Posterior vena cava (tissue), 2 donors: ENCODE measurements at regions not wholly inside any gene's neighbourhood (a gene's known extent, or its start where the extent isn't known, plus 50 kb on each side); places are given as distances from the start of the nearest gene placed in this dataset.

Source experiments
- DNase-seq: peaks from one replicate; pipeline ENCODE4 v3.0.0-alpha.2; 2020; ENCODE audit warnings: low spot score
- intact Hi-C, 2 donors: fragments of 100-400 bp; cut with DNase I; formaldehyde crosslinking; loops; one replicate each; pipeline versions ENCODE4 v1.14.1 to v1.14.2; 2022 to 2023
- donor health status: DM: yes; HTN: yes; CAD: no.
- donor health status: DM: yes; HTN: yes; CAD: no.

- no peak for DNase-seq
Observed at GRCh38 chr9:13992138-13993088, 321.5 kb downstream of the NFIB start.

DNA sequence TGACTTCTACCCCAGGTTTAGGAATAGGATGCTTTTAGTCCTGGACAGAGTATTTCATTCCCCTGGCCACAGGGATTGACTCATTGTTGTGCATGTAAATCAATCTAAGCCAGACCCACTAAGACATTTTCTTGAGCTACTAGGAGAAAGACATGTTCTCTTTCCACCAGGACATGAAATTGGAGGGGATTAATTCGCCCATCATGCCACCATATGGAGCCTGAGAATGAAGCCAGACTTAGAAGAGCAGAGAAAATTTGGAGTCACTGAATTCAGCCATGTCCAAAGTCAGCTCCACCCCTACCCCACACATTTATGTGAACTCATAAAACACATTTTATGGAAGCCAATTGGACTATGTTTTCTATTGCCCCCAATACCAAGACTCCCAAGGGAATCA, 322.5 kb downstream of the NFIB start:
- no peak for DNase-seq
- intact Hi-C loops, result loop anchor here in 1 of 2 donors (1.0 kb wide), 1 partner anchor 42 kb away; no protein-coding TSS in a partner anchor

More at GRCh38 chr9:13992138-13993088, 321.5 kb downstream of the NFIB start:
- intact Hi-C loops, result no loop called here

DNA sequence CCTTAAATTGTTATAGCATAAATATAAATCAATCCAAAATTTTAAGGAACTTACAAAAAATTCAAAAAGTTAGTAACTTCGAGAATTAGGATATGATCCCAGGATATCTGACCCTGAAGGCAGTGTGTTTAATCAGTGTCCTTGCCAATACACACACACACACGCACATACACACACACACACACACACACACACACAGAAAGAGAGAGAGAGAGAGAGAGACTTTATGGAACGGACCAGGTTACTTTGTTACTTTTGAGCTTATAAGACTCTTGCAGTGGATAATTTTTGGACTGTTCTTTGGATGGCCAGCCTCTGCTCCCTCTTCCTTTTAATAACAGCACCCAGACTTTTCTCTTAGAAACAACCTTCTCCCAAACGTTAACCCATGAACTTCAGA, 322.9 kb downstream of the NFIB start:
- intact Hi-C loops, result loop anchor here in 1 of 2 donors (1.0 kb wide), 1 partner anchor 42 kb away; no protein-coding TSS in a partner anchor
- DNase-seq, result no peak

- DNase-seq, result no peak
- intact Hi-C loops, result no loop called here
Observed at GRCh38 chr9:13990331-13990730, 323.6 kb downstream of the NFIB start.

DNA sequence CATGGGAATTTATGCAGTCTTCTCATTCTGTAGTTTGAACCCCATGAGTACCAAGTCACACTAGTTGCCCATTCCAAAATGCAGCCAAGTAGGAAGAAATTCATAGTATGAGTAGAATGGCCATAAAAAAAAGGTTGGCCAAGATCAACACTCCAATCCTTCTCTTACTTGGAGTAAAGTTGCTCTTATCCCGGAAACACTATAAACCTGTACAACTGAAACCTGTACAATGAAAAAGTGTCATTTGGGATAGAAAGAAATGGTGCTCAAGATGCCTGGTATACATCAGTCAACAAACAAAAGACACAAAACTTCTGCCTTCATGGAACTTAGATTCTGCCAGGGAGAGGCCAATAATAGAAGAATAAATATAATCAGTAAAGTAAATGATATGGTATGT, 325.0 kb downstream of the NFIB start:
- DNase-seq, result no peak
- intact Hi-C loops, result no loop called here

- no peak for DNase-seq
- intact Hi-C loops, result no loop called here
Observed at GRCh38 chr9:13983607-13984006, 330.3 kb downstream of the NFIB start.

DNA sequence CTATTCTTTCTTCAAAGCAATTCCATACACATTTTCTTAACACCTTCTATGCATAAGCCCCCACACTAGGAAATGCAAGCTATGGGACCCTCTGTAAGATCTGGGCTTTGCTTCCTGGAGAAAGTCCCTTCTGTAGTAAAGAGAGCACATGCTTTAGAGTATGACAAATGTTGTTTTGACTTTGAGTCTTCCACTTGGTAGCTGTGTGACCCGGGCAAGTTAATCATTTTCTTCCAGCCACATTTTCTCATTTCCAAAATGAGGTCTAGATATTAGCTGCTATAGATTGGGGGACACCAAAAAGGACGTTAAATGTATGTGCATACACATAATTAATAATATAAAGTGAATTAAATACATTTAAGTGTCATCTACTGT, 334.0 kb downstream of the NFIB start:
- intact Hi-C loops, result no loop called here
- no peak for DNase-seq

GRCh38 chr9:13975611-13976290, 338.2 kb downstream of the NFIB start:
- intact Hi-C loops, result no loop called here
- no peak for DNase-seq

GRCh38 chr9:13974891-13975290, 339.1 kb downstream of the NFIB start:
- intact Hi-C loops, result no loop called here
- DNase-seq, result no peak

GRCh38 chr9:13971966-13972655, 341.8 kb downstream of the NFIB start:
- intact Hi-C loops, result no loop called here

DNA sequence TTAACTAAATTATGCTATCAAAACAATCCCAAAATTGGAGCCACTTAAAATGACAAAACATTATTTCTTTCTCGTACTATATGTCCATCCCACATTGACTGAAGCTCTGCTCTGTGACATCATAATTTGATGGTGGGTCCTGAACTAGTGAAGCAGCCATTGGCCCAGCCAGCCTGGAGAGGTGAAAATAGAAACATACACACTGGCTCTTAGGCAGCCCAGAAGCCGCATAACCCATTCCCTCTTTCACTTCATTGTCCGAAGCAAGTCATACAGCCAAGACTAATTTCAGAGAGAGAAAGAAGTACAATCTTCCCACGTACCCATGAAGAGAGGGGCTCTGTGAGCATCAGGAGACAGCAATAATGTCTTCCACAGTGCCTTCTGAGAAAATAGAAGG, 342.5 kb downstream of the NFIB start:
- intact Hi-C loops, result no loop called here
- no peak for DNase-seq

More at GRCh38 chr9:13971966-13972655, 341.8 kb downstream of the NFIB start:
- DNase-seq, result no peak

DNA sequence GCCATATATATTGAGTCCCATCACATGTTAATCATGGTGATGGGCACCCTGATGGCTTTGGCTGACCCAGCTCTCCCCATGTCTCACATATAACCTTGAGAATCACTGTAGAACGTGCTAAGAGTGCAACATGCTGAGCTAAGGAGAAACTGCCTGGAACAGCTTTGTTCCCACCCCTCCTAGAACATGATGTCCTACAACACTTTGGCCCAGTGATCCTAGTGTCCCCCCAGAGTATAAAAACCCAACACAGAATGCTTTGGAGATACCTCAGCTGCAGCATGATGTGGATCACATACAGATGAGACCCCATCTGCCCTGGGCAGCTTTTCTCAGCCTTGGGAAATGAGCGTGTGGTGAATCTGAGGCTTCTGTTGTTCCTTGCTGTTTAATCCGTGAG, 343.5 kb downstream of the NFIB start:
- DNase-seq, result no peak
- intact Hi-C loops, result no loop called here

DNA sequence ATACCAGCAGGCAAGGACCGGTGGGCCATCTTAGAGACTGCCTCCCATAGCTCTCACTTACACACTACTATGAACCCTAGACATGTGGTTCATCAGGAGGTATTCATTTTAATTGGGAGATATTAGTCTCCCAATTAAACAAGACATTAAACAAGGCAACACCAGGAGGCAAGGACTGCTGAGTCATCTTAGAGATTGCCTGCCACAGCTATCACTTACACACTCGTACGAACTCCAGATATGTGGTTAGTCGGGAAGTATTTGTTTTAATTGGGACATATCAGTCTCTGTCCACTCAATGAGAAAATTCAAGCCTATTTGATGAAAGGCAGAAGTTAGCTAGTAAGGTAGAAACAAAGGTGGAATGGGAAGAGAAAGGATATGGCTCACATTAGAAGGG, 343.9 kb downstream of the NFIB start:
- intact Hi-C loops, result no loop called here
- DNase-seq, result no peak

GRCh38 chr9:13967438-13967837, 346.5 kb downstream of the NFIB start:
- no peak for DNase-seq
- intact Hi-C loops, result no loop called here

DNA sequence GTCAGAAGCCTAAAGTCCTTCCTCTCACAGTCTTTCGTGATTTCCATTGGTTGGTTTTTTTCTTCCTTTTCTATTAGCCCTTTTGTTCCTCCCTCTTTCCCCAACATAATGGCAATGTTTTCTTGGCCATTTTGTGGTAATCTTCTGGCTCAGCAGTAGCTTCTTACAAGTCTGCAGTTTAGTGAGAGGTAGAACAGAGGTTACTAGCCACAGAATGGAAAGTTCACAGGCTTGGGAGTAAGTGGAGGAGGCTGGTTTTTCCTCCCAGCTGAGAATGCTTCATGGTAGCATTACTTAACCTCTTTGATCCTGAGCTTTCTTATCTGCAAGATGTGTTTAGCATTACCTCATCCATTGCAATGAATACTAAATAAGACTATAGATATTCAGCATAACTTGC, 346.9 kb downstream of the NFIB start:
- intact Hi-C loops, result no loop called here
- DNase-seq, result no peak

- no peak for DNase-seq
- intact Hi-C loops, result no loop called here
Observed at GRCh38 chr9:13963005-13963653, 350.8 kb downstream of the NFIB start.

DNA sequence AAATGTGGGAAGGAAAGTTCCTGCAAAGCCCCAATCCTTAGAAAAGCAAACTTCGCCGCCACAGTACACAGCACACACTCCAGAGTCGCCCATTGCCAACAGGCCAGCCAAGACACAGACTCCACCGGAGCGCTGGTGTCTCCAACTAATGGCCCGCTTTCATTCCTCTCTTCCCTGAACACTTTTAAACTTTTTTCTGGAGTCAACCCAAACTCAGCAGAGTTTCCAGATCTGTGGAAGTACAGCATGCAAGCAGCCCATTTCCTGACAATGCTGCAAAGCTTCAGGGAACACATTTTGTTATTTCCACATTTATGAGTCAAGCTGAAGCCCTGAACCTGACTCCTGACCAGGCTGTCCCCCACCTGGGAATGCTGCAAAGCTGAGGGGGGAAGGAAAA, 351.9 kb downstream of the NFIB start:
- no peak for DNase-seq
- intact Hi-C loops, result no loop called here

- DNase-seq, result no peak
- intact Hi-C loops, result no loop called here
Observed at GRCh38 chr9:13960011-13960765, 353.8 kb downstream of the NFIB start.

- intact Hi-C loops, result no loop called here
- no peak for DNase-seq
Observed at GRCh38 chr9:13958672-13959071, 355.3 kb downstream of the NFIB start.
